Mucosa of descending colon (tissue), 3 donors: ENCODE measurements at regions not wholly inside any gene's neighbourhood (a gene's known extent, or its start where the extent isn't known, plus 50 kb on each side); places are given as distances from the start of the nearest gene placed in this dataset.

Experiments used
- ATAC-seq: fragments of 200-7000 bp; cut with Tn5 transposase; one replicate; pipeline ENCODE4 v1.9.1; 2020; ENCODE audit warnings: mild to moderate bottlenecking, moderate library complexity
- DNase-seq, 3 donors: peaks; one replicate each; pipeline ENCODE4 v3.0.0-alpha.2; 2020
- H3K36me3 ChIP-seq: fragments of 200-600 bp; one replicate; pipeline ENCODE4 v1.8.0; 2021; ENCODE audit warnings: low read depth, mild to moderate bottlenecking
- H3K4me1 ChIP-seq: fragments of 200-600 bp; one replicate; pipeline ENCODE4 v1.8.0; 2021; ENCODE audit warnings: low read depth, mild to moderate bottlenecking
- H3K4me3 ChIP-seq: fragments of 200-600 bp; one replicate; pipeline ENCODE4 v1.8.0; 2021; ENCODE audit warnings: mild to moderate bottlenecking
- H3K9me3 ChIP-seq: fragments of 200-600 bp; one replicate; pipeline ENCODE4 v1.8.0; 2021; ENCODE audit warnings: mild to moderate bottlenecking
- CTCF ChIP-seq: fragments of 200-600 bp; IDR thresholded peaks from one replicate; pipeline ENCODE4 v1.8.0; 2022; ENCODE audit warnings: antibody characterized with exemption, mild to moderate bottlenecking
- intact Hi-C, 2 donors: fragments of 100-400 bp; cut with DNase I in 1 of 2; cut with micrococcal nuclease in 1 of 2; formaldehyde crosslinking; loops; one replicate each; pipeline versions ENCODE4 v1.11.0 to v1.11.1; 2022; cut with DNase I, micrococcal nuclease
- donor health status: DM: no; HTN: no; CAD: no; lungs with moderate emphysema.
- donor health status: DM: no; HTN: no; CAD: no.
- donor health status: DM: no; HTN: yes; CAD: no.

GRCh38 chr6:14658030-14658429 lies 540.5 kb downstream of the CD83 start:
- H3K4me1 ChIP-seq = peaks cover 6% of the 10 kb centered on the region
- TF ChIP-seq CTCF = no peak
- H3K4me3 ChIP-seq = no peak overlapping the region
- intact Hi-C loops = no loop called here
- no peaks in the 10 kb centered on the region for H3K36me3 ChIP-seq
- no peak for DNase-seq
- ATAC-seq = no peak
- no peaks in the 10 kb centered on the region for H3K9me3 ChIP-seq

- Histone ChIP-seq H3K9me3 (no peaks in the 10 kb centered on the region), H3K36me3 (no peaks in the 10 kb centered on the region), H3K4me1 (peaks cover 6% of the 10 kb centered on the region), H3K4me3 (no peak overlapping the region)
- DNase-seq (no peak), ATAC-seq (no peak)
- intact Hi-C loops = no loop called here
- TF ChIP-seq CTCF = no peak
These were observed 541.5 kb downstream of the CD83 start for GRCh38 chr6:14658886-14659561.

GRCh38 chr6:14659841-14660240 lies 542.3 kb downstream of the CD83 start:
- H3K4me3 ChIP-seq = no peak overlapping the region
- intact Hi-C loops = no loop called here
- H3K36me3 ChIP-seq = no peaks in the 10 kb centered on the region
- TF ChIP-seq CTCF = no peak
- ATAC-seq (no peak), DNase-seq (no peak)
- peaks cover 6% of the 10 kb centered on the region for H3K4me1 ChIP-seq
- no peaks in the 10 kb centered on the region for H3K9me3 ChIP-seq

- H3K9me3 ChIP-seq = no peaks in the 10 kb centered on the region
- DNase-seq (no peak), ATAC-seq (peak; percentile 66)
- no peak overlapping the region for H3K4me3 ChIP-seq
- no peaks in the 10 kb centered on the region for H3K4me1 ChIP-seq
- intact Hi-C loops = no loop called here
- no peak for TF ChIP-seq CTCF
- no peaks in the 10 kb centered on the region for H3K36me3 ChIP-seq
These were observed 543.4 kb downstream of the CD83 start for GRCh38 chr6:14660806-14661579.

GRCh38 chr6:14661691-14662090 lies 544.1 kb downstream of the CD83 start:
- H3K4me3 ChIP-seq = no peak overlapping the region
- TF ChIP-seq CTCF = no peak
- no peaks in the 10 kb centered on the region for H3K36me3 ChIP-seq
- intact Hi-C loops = no loop called here
- no peaks in the 10 kb centered on the region for H3K9me3 ChIP-seq
- ATAC-seq (no peak), DNase-seq (no peak)
- H3K4me1 ChIP-seq = no peaks in the 10 kb centered on the region
